Duodenal mucosa (tissue), 2 donors: ENCODE measurements at regions not wholly inside any gene's neighbourhood (a gene's known extent, or its start where the extent isn't known, plus 50 kb on each side); places are given as distances from the start of the nearest gene placed in this dataset.

Experiments used
- H3K27ac ChIP-seq: one replicate; pipeline ENCODE4 v1.7.0; 2013; ENCODE audit warnings: low read depth, low read length
- H3K27me3 ChIP-seq, 2 donors: one replicate each; pipeline ENCODE4 v1.7.0; 2013; ENCODE audit warnings: low read length in 2 of 2, control low read depth in 1 of 2; ENCODE audit not compliant: insufficient read depth in 2 of 2, control insufficient read depth in 1 of 2
- H3K36me3 ChIP-seq, 2 donors: one replicate each; pipeline ENCODE4 v1.7.0; 2013; ENCODE audit warnings: low read length in 2 of 2, control low read depth in 1 of 2; ENCODE audit not compliant: insufficient read depth in 2 of 2, control insufficient read depth in 1 of 2
- H3K4me1 ChIP-seq, 2 donors: one replicate each; pipeline ENCODE4 v1.7.0; 2013; ENCODE audit warnings: low read length in 2 of 2, control low read depth in 1 of 2; ENCODE audit not compliant: insufficient read depth in 2 of 2, control insufficient read depth in 1 of 2
- H3K4me3 ChIP-seq, 2 donors: one replicate each; pipeline ENCODE4 v1.7.0; 2013; ENCODE audit warnings: low read length in 2 of 2, low read depth in 1 of 2
- H3K9ac ChIP-seq, 2 donors: one replicate each; pipeline ENCODE4 v1.7.0; 2013; ENCODE audit warnings: low read length in 2 of 2, low read depth in 1 of 2
- H3K9me3 ChIP-seq, 2 donors: one replicate each; pipeline ENCODE4 v1.7.0; 2013; ENCODE audit warnings: low read length in 2 of 2, control low read depth in 1 of 2; ENCODE audit not compliant: control insufficient read depth in 1 of 2

GRCh38 chr15:70203981-70204560, 106.4 kb upstream of the TLE3 start:
- Histone ChIP-seq H3K4me3 (no peak overlapping the region), H3K27me3 (peaks cover 7 to 14% of the 10 kb centered on the region in 2 donors), H3K36me3 (no peaks in the 10 kb centered on the region), H3K9ac (no peak overlapping the region), H3K27ac (no peak overlapping the region), H3K4me1 (no peaks in the 10 kb centered on the region), H3K9me3 (no peaks in the 10 kb centered on the region)

GRCh38 chr15:70202756-70203155, 105.0 kb upstream of the TLE3 start:
- no peaks in the 10 kb centered on the region for H3K36me3 ChIP-seq
- H3K9me3 ChIP-seq = no peaks in the 10 kb centered on the region
- H3K4me1 ChIP-seq = no peaks in the 10 kb centered on the region
- peaks cover 5 to 7% of the 10 kb centered on the region in 2 donors for H3K27me3 ChIP-seq
- H3K27ac ChIP-seq = no peak overlapping the region
- H3K9ac ChIP-seq = no peak overlapping the region
- H3K4me3 ChIP-seq = no peak overlapping the region

GRCh38 chr15:70201425-70201775, 103.7 kb upstream of the TLE3 start:
- H3K36me3 ChIP-seq = no peaks in the 10 kb centered on the region
- peaks cover 4 to 7% of the 10 kb centered on the region in 2 donors for H3K27me3 ChIP-seq
- H3K27ac ChIP-seq = no peak overlapping the region
- H3K9ac ChIP-seq = no peak overlapping the region
- H3K4me1 ChIP-seq = no peaks in the 10 kb centered on the region
- no peak overlapping the region for H3K4me3 ChIP-seq
- no peaks in the 10 kb centered on the region for H3K9me3 ChIP-seq

GRCh38 chr15:70200511-70201424, 103.1 kb upstream of the TLE3 start:
- Histone ChIP-seq H3K36me3 (no peaks in the 10 kb centered on the region), H3K27me3 (peaks cover 0 to 7% of the 10 kb centered on the region in 2 donors), H3K4me3 (no peak overlapping the region), H3K4me1 (peaks cover 0 to 2% of the 10 kb centered on the region in 2 donors), H3K27ac (no peak overlapping the region), H3K9ac (no peak overlapping the region), H3K9me3 (no peaks in the 10 kb centered on the region)

DNA sequence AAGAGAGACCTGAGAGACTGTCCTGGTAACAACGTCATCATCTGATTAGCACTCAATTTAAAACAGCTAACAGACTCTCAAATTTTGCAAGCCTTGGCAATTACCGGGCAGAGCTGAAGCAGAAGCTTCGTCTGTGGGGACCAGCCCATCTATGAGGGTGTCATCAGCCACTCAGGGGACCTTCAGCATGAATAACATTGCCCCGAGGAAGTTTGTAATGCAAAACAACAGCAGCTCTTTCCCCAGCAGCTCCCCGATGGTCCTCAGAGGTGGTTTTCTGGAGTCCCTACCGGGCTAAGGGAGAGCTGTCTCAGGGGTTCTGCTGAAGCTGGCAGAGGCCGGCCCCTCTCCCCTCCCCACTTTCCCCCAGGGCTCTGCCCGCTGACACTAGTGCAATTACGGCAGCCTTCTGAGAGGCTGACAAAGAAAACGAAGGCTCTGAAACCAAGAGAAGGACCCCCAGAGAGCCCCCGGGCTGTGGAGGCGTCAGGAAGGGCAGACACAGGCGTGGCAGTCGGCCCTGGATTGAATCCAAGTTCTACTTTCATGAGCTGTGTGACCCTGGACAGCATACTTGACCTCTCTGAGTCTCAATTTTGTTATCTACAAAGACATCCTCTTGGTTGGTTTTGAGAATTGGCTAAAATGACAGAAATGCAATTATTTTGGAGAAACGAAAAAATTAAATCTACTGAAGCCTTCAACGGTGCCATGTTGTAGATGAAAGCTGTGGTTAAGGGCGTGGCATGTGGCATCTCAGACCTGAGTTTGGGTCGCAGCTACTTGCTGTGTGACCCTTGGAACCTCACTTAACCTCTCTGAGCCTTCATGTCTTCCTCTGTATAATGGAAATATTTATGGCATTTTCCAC, 102.1 kb upstream of the TLE3 start:
- Histone ChIP-seq H3K27me3 (peaks cover 0 to 3% of the 10 kb centered on the region in 2 donors), H3K4me3 (no peak overlapping the region), H3K9me3 (no peaks in the 10 kb centered on the region), H3K4me1 (peaks cover 0 to 6% of the 10 kb centered on the region in 2 donors), H3K27ac (no peak overlapping the region), H3K36me3 (no peaks in the 10 kb centered on the region), H3K9ac (no peak overlapping the region)

- no peak overlapping the region for H3K4me3 ChIP-seq
- no peak overlapping the region for H3K9ac ChIP-seq
- no peaks in the 10 kb centered on the region for H3K36me3 ChIP-seq
- H3K4me1 ChIP-seq = peaks cover 0 to 6% of the 10 kb centered on the region in 2 donors
- no peaks in the 10 kb centered on the region for H3K9me3 ChIP-seq
- no peak overlapping the region for H3K27ac ChIP-seq
- no peaks in the 10 kb centered on the region for H3K27me3 ChIP-seq
Observed at GRCh38 chr15:70199124-70199482, 101.4 kb upstream of the TLE3 start.

DNA sequence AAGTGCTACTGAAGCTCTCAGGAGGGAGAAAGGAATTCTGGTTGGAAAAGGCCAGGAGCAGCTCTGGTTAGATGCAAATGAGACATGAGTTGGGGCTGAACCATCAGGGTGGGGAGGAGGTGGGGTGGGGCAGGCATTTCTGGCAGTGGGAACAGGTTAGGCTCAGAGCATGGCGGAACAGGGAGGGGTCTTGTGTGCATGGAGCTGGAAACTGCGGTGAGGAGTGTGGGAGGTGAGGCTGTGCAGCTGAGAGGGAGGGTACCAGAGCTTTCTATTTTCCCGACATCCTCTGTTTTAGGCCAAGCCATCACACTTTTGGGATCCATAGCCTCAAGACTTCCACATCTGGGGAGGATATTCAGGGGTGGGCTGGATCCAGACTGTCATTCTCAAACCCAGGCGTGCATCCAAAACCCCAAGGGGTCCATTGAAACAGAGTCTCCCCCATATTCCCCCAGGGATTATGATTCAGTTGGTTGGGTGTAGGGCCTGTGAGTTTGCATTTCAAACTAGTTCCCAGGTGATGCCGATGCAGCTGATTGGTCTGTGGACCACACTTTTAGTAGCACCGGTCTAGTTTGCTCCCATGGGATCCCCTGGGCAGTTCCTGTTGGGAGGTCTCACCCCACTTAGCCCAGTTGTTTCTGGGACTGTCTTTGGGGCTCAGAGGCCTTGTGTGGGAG, 100.9 kb upstream of the TLE3 start:
- H3K4me1 ChIP-seq = peaks cover 0 to 6% of the 10 kb centered on the region in 2 donors
- H3K9me3 ChIP-seq = no peaks in the 10 kb centered on the region
- H3K4me3 ChIP-seq = no peak overlapping the region
- no peak overlapping the region for H3K9ac ChIP-seq
- H3K27ac ChIP-seq = no peak overlapping the region
- no peaks in the 10 kb centered on the region for H3K36me3 ChIP-seq
- no peaks in the 10 kb centered on the region for H3K27me3 ChIP-seq

DNA sequence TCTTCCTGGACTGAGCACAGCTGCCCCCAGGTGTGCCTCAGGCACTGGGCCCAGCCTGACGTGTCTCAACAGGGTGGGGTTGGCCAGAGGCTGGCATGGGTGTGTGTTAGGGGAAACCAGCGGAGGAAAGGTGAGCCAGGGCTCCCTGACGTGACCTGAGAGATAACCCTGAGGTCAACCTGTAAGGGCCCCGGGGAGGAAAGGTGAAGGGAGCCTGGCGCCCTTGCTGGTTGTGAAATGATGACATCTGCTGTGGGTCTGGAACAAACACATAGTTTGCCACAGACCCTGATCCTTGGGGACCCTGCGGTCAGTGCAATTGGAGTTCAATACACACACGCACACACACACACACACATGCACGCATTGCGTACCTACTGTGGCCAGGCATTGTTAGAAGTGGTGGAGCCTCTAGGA, 100.2 kb upstream of the TLE3 start:
- no peak overlapping the region for H3K27ac ChIP-seq
- H3K4me1 ChIP-seq = peaks cover 4 to 6% of the 10 kb centered on the region in 2 donors
- H3K4me3 ChIP-seq = no peak overlapping the region
- no peak overlapping the region for H3K9ac ChIP-seq
- no peaks in the 10 kb centered on the region for H3K27me3 ChIP-seq
- no peaks in the 10 kb centered on the region for H3K36me3 ChIP-seq
- no peaks in the 10 kb centered on the region for H3K9me3 ChIP-seq

GRCh38 chr15:70197318-70197944, 99.7 kb upstream of the TLE3 start:
- Histone ChIP-seq H3K9ac (no peak overlapping the region), H3K27me3 (no peaks in the 10 kb centered on the region), H3K4me3 (no peak overlapping the region), H3K27ac (no peak overlapping the region), H3K9me3 (no peaks in the 10 kb centered on the region), H3K4me1 (peaks cover 9 to 10% of the 10 kb centered on the region in 2 donors), H3K36me3 (no peaks in the 10 kb centered on the region)
